ENCODE measurements at regions not wholly inside any gene's neighbourhood (a gene's known extent, or its start where the extent isn't known, plus 50 kb on each side); places are given as distances from the start of the nearest gene placed in this dataset.

- Mint-ChIP-seq H3K4me1 (ENCODE audit: low read depth) (no peaks in the 10 kb centered on the region), H3K27me3 (no peaks in the 10 kb centered on the region), H3K4me3 (no peak overlapping the region), H3K27ac (no peak overlapping the region), H3K9me3 (no peaks in the 10 kb centered on the region), H3K36me3 (no peaks in the 10 kb centered on the region)
- DNase-seq = no peak
- intact Hi-C loops (cut with micrococcal nuclease) = no loop called here
- POLR2A ChIA-PET = interaction anchor here (0.5 kb wide), 1 partner anchor 49 kb away, joined by 4 read pairs; no protein-coding TSS in a partner anchor
- CTCF ChIA-PET = no interaction called here
These were observed 86.3 kb upstream of the ARHGEF26 start for GRCh38 chr3:154034797-154035330.

- Mint-ChIP-seq H3K27ac (no peak overlapping the region), H3K4me1 (ENCODE audit: low read depth) (no peaks in the 10 kb centered on the region), H3K9me3 (no peaks in the 10 kb centered on the region), H3K36me3 (no peaks in the 10 kb centered on the region), H3K4me3 (no peak overlapping the region), H3K27me3 (peaks cover 1% of the 10 kb centered on the region)
- intact Hi-C loops (cut with micrococcal nuclease) = loop anchor here (1.0 to 5.0 kb wide), 2 partner anchors 197 to 213 kb away; no protein-coding TSS in a partner anchor
- CTCF ChIA-PET = interaction anchor here (0.9 to 1.1 kb wide), 2 partner anchors 207 to 212 kb away, joined by 3 to 4 read pairs; no protein-coding TSS in a partner anchor
- POLR2A ChIA-PET = no interaction called here
- no peak for DNase-seq
These were observed 80.9 kb upstream of the ARHGEF26 start for GRCh38 chr3:154040283-154040682.

GRCh38 chr3:154044671-154045070 is 76.5 kb upstream of the ARHGEF26 start:
- Mint-ChIP-seq H3K27ac (no peak overlapping the region), H3K4me3 (no peak overlapping the region), H3K36me3 (no peaks in the 10 kb centered on the region), H3K9me3 (no peaks in the 10 kb centered on the region), H3K27me3 (peaks cover 10% of the 10 kb centered on the region), H3K4me1 (ENCODE audit: low read depth) (no peaks in the 10 kb centered on the region)
- no peak for DNase-seq
- intact Hi-C loops (cut with micrococcal nuclease) = loop anchor here (5.0 kb wide), 1 partner anchor 193 kb away; no protein-coding TSS in a partner anchor
- CTCF ChIA-PET = no interaction called here
- POLR2A ChIA-PET = no interaction called here

GRCh38 chr3:154050216-154050615 is 71.0 kb upstream of the ARHGEF26 start:
- Mint-ChIP-seq H3K4me1 (ENCODE audit: low read depth) (no peaks in the 10 kb centered on the region), H3K36me3 (no peaks in the 10 kb centered on the region), H3K27ac (no peak overlapping the region), H3K4me3 (no peak overlapping the region), H3K27me3 (peaks cover 20% of the 10 kb centered on the region), H3K9me3 (no peaks in the 10 kb centered on the region)
- intact Hi-C loops (cut with micrococcal nuclease) = no loop called here
- CTCF ChIA-PET = no interaction called here
- DNase-seq = no peak
- POLR2A ChIA-PET = no interaction called here

GRCh38 chr3:154050766-154051165 is 70.4 kb upstream of the ARHGEF26 start:
- Mint-ChIP-seq H3K9me3 (no peaks in the 10 kb centered on the region), H3K27ac (no peak overlapping the region), H3K4me3 (no peak overlapping the region), H3K4me1 (ENCODE audit: low read depth) (no peaks in the 10 kb centered on the region), H3K36me3 (no peaks in the 10 kb centered on the region), H3K27me3 (peaks cover 20% of the 10 kb centered on the region)
- POLR2A ChIA-PET = no interaction called here
- DNase-seq = no peak
- intact Hi-C loops (cut with micrococcal nuclease) = no loop called here
- CTCF ChIA-PET = no interaction called here

GRCh38 chr3:154059833-154060232 is 61.4 kb upstream of the ARHGEF26 start:
- Mint-ChIP-seq H3K4me1 (ENCODE audit: low read depth) (no peaks in the 10 kb centered on the region), H3K36me3 (no peaks in the 10 kb centered on the region), H3K9me3 (no peaks in the 10 kb centered on the region), H3K4me3 (no peak overlapping the region), H3K27ac (no peak overlapping the region), H3K27me3 (peaks cover 2% of the 10 kb centered on the region)
- no peak for DNase-seq
- intact Hi-C loops (cut with micrococcal nuclease) = no loop called here
- POLR2A ChIA-PET = no interaction called here
- CTCF ChIA-PET = no interaction called here

GRCh38 chr3:154060238-154061000 is 60.8 kb upstream of the ARHGEF26 start:
- no peaks in the 10 kb centered on the region for H3K9me3 Mint-ChIP-seq
- intact Hi-C loops (cut with micrococcal nuclease) = no loop called here
- H3K36me3 Mint-ChIP-seq = no peaks in the 10 kb centered on the region
- no peak overlapping the region for H3K4me3 Mint-ChIP-seq
- DNase-seq = no peak
- POLR2A ChIA-PET = no interaction called here
- peaks cover 2% of the 10 kb centered on the region for H3K27me3 Mint-ChIP-seq
- no peaks in the 10 kb centered on the region for H3K4me1 Mint-ChIP-seq (ENCODE audit: low read depth)
- CTCF ChIA-PET = no interaction called here
- no peak overlapping the region for H3K27ac Mint-ChIP-seq

GRCh38 chr3:154061001-154061370 is 60.2 kb upstream of the ARHGEF26 start:
- ChIA-PET POLR2A (no interaction called here), CTCF (no interaction called here)
- intact Hi-C loops (cut with micrococcal nuclease) = no loop called here
- Mint-ChIP-seq H3K4me1 (ENCODE audit: low read depth) (no peaks in the 10 kb centered on the region), H3K9me3 (no peaks in the 10 kb centered on the region), H3K27me3 (peaks cover 2% of the 10 kb centered on the region), H3K27ac (no peak overlapping the region), H3K36me3 (no peaks in the 10 kb centered on the region), H3K4me3 (no peak overlapping the region)
- no peak for DNase-seq

GRCh38 chr3:154062513-154062912 is 58.7 kb upstream of the ARHGEF26 start:
- POLR2A ChIA-PET = no interaction called here
- peaks cover 5% of the 10 kb centered on the region for H3K27me3 Mint-ChIP-seq
- H3K27ac Mint-ChIP-seq = no peak overlapping the region
- H3K9me3 Mint-ChIP-seq = no peaks in the 10 kb centered on the region
- H3K4me3 Mint-ChIP-seq = no peak overlapping the region
- no peaks in the 10 kb centered on the region for H3K4me1 Mint-ChIP-seq (ENCODE audit: low read depth)
- DNase-seq = no peak
- intact Hi-C loops (cut with micrococcal nuclease) = no loop called here
- H3K36me3 Mint-ChIP-seq = no peaks in the 10 kb centered on the region
- CTCF ChIA-PET = interaction anchor here (0.9 kb wide), 1 partner anchor 191 kb away, joined by 3 read pairs; no protein-coding TSS in a partner anchor

- Mint-ChIP-seq H3K36me3 (no peaks in the 10 kb centered on the region), H3K27ac (no peak overlapping the region), H3K9me3 (peaks cover 5% of the 10 kb centered on the region), H3K4me1 (ENCODE audit: low read depth) (no peaks in the 10 kb centered on the region), H3K4me3 (no peak overlapping the region), H3K27me3 (peaks cover 4% of the 10 kb centered on the region)
- ChIA-PET CTCF (no interaction called here), POLR2A (no interaction called here)
- no peak for DNase-seq
- intact Hi-C loops (cut with micrococcal nuclease) = no loop called here
These were observed 50.0 kb upstream of the ARHGEF26 start for GRCh38 chr3:154071146-154071545.

Measured in activated CD4-positive, alpha-beta memory T cell treated with anti-CD3 and anti-CD28 coated beads for 36 hours (primary cell).